Endothelial cell of umbilical vein (primary cell): ENCODE measurements at regions not wholly inside any gene's neighbourhood (a gene's known extent, or its start where the extent isn't known, plus 50 kb on each side); places are given as distances from the start of the nearest gene placed in this dataset.

ENCODE experiments used
- EZH2 ChIP-seq: IDR thresholded peaks from 2 replicates; pipeline ENCODE4 v1.6.1; 2012; ENCODE audit warnings: borderline replicate concordance, low read depth, mild to moderate bottlenecking, moderate library complexity, low read length, inconsistent platforms; ENCODE audit not compliant: severe bottlenecking
- POLR2A ChIP-seq: IDR thresholded peaks from 2 replicates; pipeline ENCODE4 v1.6.1; 2012; ENCODE audit warnings: low read depth, mild to moderate bottlenecking, control low read depth, low read length
- POLR2AphosphoS5 ChIP-seq: IDR thresholded peaks from 2 replicates; pipeline ENCODE4 v1.6.1; 2012; ENCODE audit warnings: low read depth, mild to moderate bottlenecking, control low read depth, low read length, moderate library complexity; ENCODE audit not compliant: insufficient read depth
- TF ChIP-seq, protein P1 (sequence below), 2 donors: IDR thresholded peaks; 1 replicate in 1 of 2; 2 replicates in 1 of 2; pipeline ENCODE4 v1.5.1; 2011; ENCODE audit warnings: low read length in 2 of 2, mild to moderate bottlenecking in 2 of 2, moderate library complexity in 2 of 2, control low read depth in 1 of 2, inconsistent platforms in 1 of 2, low read depth in 1 of 2; ENCODE audit not compliant: insufficient read depth in 1 of 2; ENCODE audit errors: extremely low read depth in 1 of 2

- TF ChIP-seq, protein P1, sequence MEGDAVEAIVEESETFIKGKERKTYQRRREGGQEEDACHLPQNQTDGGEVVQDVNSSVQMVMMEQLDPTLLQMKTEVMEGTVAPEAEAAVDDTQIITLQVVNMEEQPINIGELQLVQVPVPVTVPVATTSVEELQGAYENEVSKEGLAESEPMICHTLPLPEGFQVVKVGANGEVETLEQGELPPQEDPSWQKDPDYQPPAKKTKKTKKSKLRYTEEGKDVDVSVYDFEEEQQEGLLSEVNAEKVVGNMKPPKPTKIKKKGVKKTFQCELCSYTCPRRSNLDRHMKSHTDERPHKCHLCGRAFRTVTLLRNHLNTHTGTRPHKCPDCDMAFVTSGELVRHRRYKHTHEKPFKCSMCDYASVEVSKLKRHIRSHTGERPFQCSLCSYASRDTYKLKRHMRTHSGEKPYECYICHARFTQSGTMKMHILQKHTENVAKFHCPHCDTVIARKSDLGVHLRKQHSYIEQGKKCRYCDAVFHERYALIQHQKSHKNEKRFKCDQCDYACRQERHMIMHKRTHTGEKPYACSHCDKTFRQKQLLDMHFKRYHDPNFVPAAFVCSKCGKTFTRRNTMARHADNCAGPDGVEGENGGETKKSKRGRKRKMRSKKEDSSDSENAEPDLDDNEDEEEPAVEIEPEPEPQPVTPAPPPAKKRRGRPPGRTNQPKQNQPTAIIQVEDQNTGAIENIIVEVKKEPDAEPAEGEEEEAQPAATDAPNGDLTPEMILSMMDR (IDR thresholded peaks at IDR 0.05; ENCODE audit: extremely low read depth in 1 of 2, insufficient read depth in 1 of 2, low read depth in 1 of 2, low read length in 2 of 2): no peak
- TF ChIP-seq EZH2 (no peak), POLR2AphosphoS5 (no peak), POLR2A (no peak)
Measured at GRCh38 chrX:107301253-107301652, 94.8 kb downstream of the DNAAF6 start.
